ENCODE measurements at regions not wholly inside any gene's neighbourhood (a gene's known extent, or its start where the extent isn't known, plus 50 kb on each side); places are given as distances from the start of the nearest gene placed in this dataset.

- H3K9ac ChIP-seq (replicated peaks in 1 of 4; ENCODE audit: extremely low read depth in 1 of 4, low read depth in 3 of 4, low read length in 3 of 4): no peak overlapping the region
Observed at GRCh38 chr2:223526106-223526505, 76.1 kb downstream of the SCG2 start.

More at GRCh38 chr2:223526106-223526505, 76.1 kb downstream of the SCG2 start:
- no peak overlapping the region for H4K91ac ChIP-seq (replicated peaks; ENCODE audit: insufficient read length, low read length)
- ChIA-PET CTCF (ENCODE audit: partially characterized antibody) (interaction anchor here (0.7 kb wide), 1 partner anchor 11 kb away, joined by 3 read pairs; no protein-coding TSS in a partner anchor), POLR2A (ENCODE audit: partially characterized antibody) (no interaction called here)
- no peak overlapping the region for H3K23ac ChIP-seq (ENCODE audit: insufficient read length)
- no peaks in the 10 kb centered on the region for H4K20me1 ChIP-seq (replicated peaks in 1 of 2; ENCODE audit: control insufficient read depth in 1 of 2, insufficient read depth in 2 of 2, low read length in 2 of 2)
- H3K4me1 ChIP-seq (replicated peaks in 1 of 4; ENCODE audit: control insufficient read depth in 3 of 4, insufficient read depth in 4 of 4, low read length in 3 of 4): no peaks in the 10 kb centered on the region
- H3K27me3 ChIP-seq (replicated peaks in 1 of 4; ENCODE audit: control insufficient read depth in 3 of 4, extremely low read depth in 1 of 4, insufficient read depth in 3 of 4, low read length in 3 of 4): no peaks in the 10 kb centered on the region
- H3K9me3 ChIP-seq (ENCODE audit: insufficient read depth in 2 of 2, low read depth in 1 of 2, low read length in 1 of 2): no peaks in the 10 kb centered on the region
- FAIRE-seq (no peak), DNase-seq (ENCODE audit: low read depth in 1 of 2, low spot score in 2 of 2) (no peak)
- H3K27ac ChIP-seq (ENCODE audit: low read depth, low read length): no peak overlapping the region
- no peak overlapping the region for H3K56ac ChIP-seq (replicated peaks; ENCODE audit: insufficient read length, low read depth, low read length)
- no peak overlapping the region for H4K5ac ChIP-seq (ENCODE audit: insufficient read length, low read depth, low read length)
- no peak overlapping the region for H2BK15ac ChIP-seq (ENCODE audit: low read length)
- no peak overlapping the region for H4K8ac ChIP-seq (ENCODE audit: extremely low read depth, insufficient read depth, low read length)
- no peaks in the 10 kb centered on the region for H3K23me2 ChIP-seq (ENCODE audit: low read depth, low read length)
- H3K36me3 ChIP-seq (ENCODE audit: control insufficient read depth in 2 of 4, insufficient read depth in 4 of 4, low read length in 3 of 4): no peaks in the 10 kb centered on the region
- no peak overlapping the region for H3K4me3 ChIP-seq (ENCODE audit: extremely low read depth in 1 of 4, insufficient read depth in 2 of 4, low read depth in 3 of 4, low read length in 4 of 4)
- H3K4ac ChIP-seq (replicated peaks; ENCODE audit: insufficient read length, low read depth, low read length): no peak overlapping the region
- no peak overlapping the region for H2BK20ac ChIP-seq (ENCODE audit: low read length)
- H2AK5ac ChIP-seq (ENCODE audit: low read depth, low read length): no peak overlapping the region
- no peak overlapping the region for H2AFZ ChIP-seq (ENCODE audit: low read length)
- no peak for TF ChIP-seq MAX (IDR thresholded peaks at IDR 0.05)
- TF ChIP-seq CBX5 (IDR thresholded peaks at IDR 0.05; ENCODE audit: low read depth, low read length): no peak
- TF ChIP-seq POLR2AphosphoS5 (IDR thresholded peaks at IDR 0.05; ENCODE audit: low read depth, low read length): no peak
- TF ChIP-seq USF2 (IDR thresholded peaks at IDR 0.05; ENCODE audit: low read length): no peak
- TF ChIP-seq TCF12 (IDR thresholded peaks at IDR 0.05; ENCODE audit: low read depth, low read length): no peak
- TF ChIP-seq BRCA1 (IDR thresholded peaks at IDR 0.05; ENCODE audit: low read depth, low read length): no peak
- no peak for TF ChIP-seq CREB1 (IDR thresholded peaks at IDR 0.05)
- no peak for TF ChIP-seq GTF2F1 (IDR thresholded peaks at IDR 0.05; ENCODE audit: borderline replicate concordance, low read depth, low read length)
- TF ChIP-seq JUND (IDR thresholded peaks at IDR 0.05; ENCODE audit: low read length): no peak
- H2BK120ac ChIP-seq (replicated peaks; ENCODE audit: low read depth, low read length): no peak overlapping the region
- H3K14ac ChIP-seq (ENCODE audit: insufficient read length): no peak overlapping the region
- H3K79me1 ChIP-seq (ENCODE audit: low read depth, low read length): no peaks in the 10 kb centered on the region
- no peaks in the 10 kb centered on the region for H3K79me2 ChIP-seq (ENCODE audit: control insufficient read depth in 1 of 2, insufficient read depth in 2 of 2, low read length in 2 of 2)
- H2BK12ac ChIP-seq (ENCODE audit: low read depth, low read length): no peak overlapping the region
- H3K18ac ChIP-seq (ENCODE audit: extremely low read depth, low read length): no peak overlapping the region
- no peak overlapping the region for H2BK5ac ChIP-seq (ENCODE audit: low read depth, low read length)
- no peak overlapping the region for H3K4me2 ChIP-seq (ENCODE audit: insufficient read depth in 1 of 2, low read depth in 2 of 2, low read length in 2 of 2)

All from H1 (cell line).